ENCODE measurements at regions not wholly inside any gene's neighbourhood (a gene's known extent, or its start where the extent isn't known, plus 50 kb on each side); places are given as distances from the start of the nearest gene placed in this dataset.

- in situ Hi-C loops (cut with MboI; ENCODE audit: low sequenced_read_pairs, unreplicated experiment), result no loop called here
- no peak for TF ChIP-seq CTCF (IDR thresholded peaks at IDR 0.05; ENCODE audit: borderline replicate concordance, control extremely low read depth, extremely low read depth, insufficient read depth, missing control alignments)
- no peak for DNase-seq (ENCODE audit: low spot score)
Observed at GRCh38 chr12:80045594-80045993, 53.7 kb upstream of the OTOGL start.

GRCh38 chr12:80044694-80045046 is 54.7 kb upstream of the OTOGL start:
- DNase-seq (ENCODE audit: low spot score), result no peak
- in situ Hi-C loops (cut with MboI; ENCODE audit: low sequenced_read_pairs, unreplicated experiment), result no loop called here
- no peak for TF ChIP-seq CTCF (IDR thresholded peaks at IDR 0.05; ENCODE audit: borderline replicate concordance, control extremely low read depth, extremely low read depth, insufficient read depth, missing control alignments)

GRCh38 chr12:80041692-80042091 is 57.6 kb upstream of the OTOGL start:
- TF ChIP-seq CTCF (IDR thresholded peaks at IDR 0.05; ENCODE audit: borderline replicate concordance, control extremely low read depth, extremely low read depth, insufficient read depth, missing control alignments), result no peak
- in situ Hi-C loops (cut with MboI; ENCODE audit: low sequenced_read_pairs, unreplicated experiment), result no loop called here
- DNase-seq (ENCODE audit: low spot score), result no peak

- no peak for DNase-seq (ENCODE audit: low spot score)
- in situ Hi-C loops (cut with MboI; ENCODE audit: low sequenced_read_pairs, unreplicated experiment), result no loop called here
- no peak for TF ChIP-seq CTCF (IDR thresholded peaks at IDR 0.05; ENCODE audit: borderline replicate concordance, control extremely low read depth, extremely low read depth, insufficient read depth, missing control alignments)
Observed at GRCh38 chr12:80041071-80041470, 58.3 kb upstream of the OTOGL start.

GRCh38 chr12:80040075-80040738 is 59.1 kb upstream of the OTOGL start:
- DNase-seq (ENCODE audit: low spot score), result no peak
- TF ChIP-seq CTCF (IDR thresholded peaks at IDR 0.05; ENCODE audit: borderline replicate concordance, control extremely low read depth, extremely low read depth, insufficient read depth, missing control alignments), result no peak
- in situ Hi-C loops (cut with MboI; ENCODE audit: low sequenced_read_pairs, unreplicated experiment), result no loop called here

- DNase-seq (ENCODE audit: low spot score), result no peak
- in situ Hi-C loops (cut with MboI; ENCODE audit: low sequenced_read_pairs, unreplicated experiment), result no loop called here
- TF ChIP-seq CTCF (IDR thresholded peaks at IDR 0.05; ENCODE audit: borderline replicate concordance, control extremely low read depth, extremely low read depth, insufficient read depth, missing control alignments), result no peak
Observed at GRCh38 chr12:80038062-80038560, 61.2 kb upstream of the OTOGL start.
